HG03575 (cell line): ENCODE measurements at regions not wholly inside any gene's neighbourhood (a gene's known extent, or its start where the extent isn't known, plus 50 kb on each side); places are given as distances from the start of the nearest gene placed in this dataset.
"Not testable (repeated sequence)": the region's sequence is repeated elsewhere in the genome, so short reads cannot be mapped to it uniquely, and the experiment has no call there.

ENCODE experiments used
- ATAC-seq: cut with Tn5 transposase; IDR thresholded peaks from one replicate; pipeline ENCODE4 v1.9.1; 2021; ENCODE audit not compliant: unreplicated experiment, insufficient number of reproducible peaks, low FRiP score; ENCODE audit errors: extremely low read depth

GRCh38 chr4:33063241-33063640, 2343.1 kb downstream of the PCDH7 start:
- ATAC-seq = no peak

GRCh38 chr4:33064238-33064637, 2344.1 kb downstream of the PCDH7 start:
- ATAC-seq = no peak

GRCh38 chr4:33065749-33066148, 2345.6 kb downstream of the PCDH7 start:
- ATAC-seq = no peak

GRCh38 chr4:33067221-33067620, 2347.1 kb downstream of the PCDH7 start:
- ATAC-seq = no peak

- ATAC-seq = no peak
Measured at GRCh38 chr4:33068539-33068938, 2348.4 kb downstream of the PCDH7 start.

- no peak for ATAC-seq
Measured at GRCh38 chr4:33071535-33071934, 2351.4 kb downstream of the PCDH7 start.

- ATAC-seq = no peak
Measured at GRCh38 chr4:33072298-33073089, 2352.3 kb downstream of the PCDH7 start.

GRCh38 chr4:33073811-33074210, 2353.6 kb downstream of the PCDH7 start:
- ATAC-seq = no peak

GRCh38 chr4:33078145-33078544, 2358.0 kb downstream of the PCDH7 start:
- no peak for ATAC-seq

GRCh38 chr4:33080275-33080674, 2360.1 kb downstream of the PCDH7 start:
- ATAC-seq = no peak

GRCh38 chr4:33085709-33086108, 2365.5 kb downstream of the PCDH7 start:
- no peak for ATAC-seq

GRCh38 chr4:33086331-33086925, 2366.3 kb downstream of the PCDH7 start:
- no peak for ATAC-seq

- ATAC-seq = no peak
Measured at GRCh38 chr4:33088713-33089112, 2368.5 kb downstream of the PCDH7 start.

GRCh38 chr4:33090910-33091309, 2370.7 kb downstream of the PCDH7 start:
- ATAC-seq = no peak

GRCh38 chr4:33091961-33092360, 2371.8 kb downstream of the PCDH7 start:
- ATAC-seq = no peak

GRCh38 chr4:33104273-33104672, 2384.1 kb downstream of the PCDH7 start:
- ATAC-seq = no peak

GRCh38 chr4:33107814-33108213, 2387.6 kb downstream of the PCDH7 start:
- ATAC-seq = no peak

- ATAC-seq = no peak
Measured at GRCh38 chr4:33111117-33111516, 2390.9 kb downstream of the PCDH7 start.

GRCh38 chr4:33116871-33117270, 2396.7 kb downstream of the PCDH7 start:
- no peak for ATAC-seq

- ATAC-seq = no peak
Measured at GRCh38 chr4:33126002-33126401, 2405.8 kb downstream of the PCDH7 start.

GRCh38 chr4:33130662-33131061, 2410.5 kb downstream of the PCDH7 start:
- not testable (repeated sequence) for ATAC-seq
